HT1080 (cell line): ENCODE measurements at regions not wholly inside any gene's neighbourhood (a gene's known extent, or its start where the extent isn't known, plus 50 kb on each side); places are given as distances from the start of the nearest gene placed in this dataset.

Experiments
- DNase-seq: peaks from one replicate; pipeline ENCODE4 v3.0.0-alpha.2; 2015; ENCODE audit warnings: low read depth

GRCh38 chr3:96169111-96169766 is 645.2 kb upstream of the EPHA6 start:
- DNase-seq = no peak

- DNase-seq = no peak
Observed at GRCh38 chr3:96172917-96173316, 641.5 kb upstream of the EPHA6 start.

DNA sequence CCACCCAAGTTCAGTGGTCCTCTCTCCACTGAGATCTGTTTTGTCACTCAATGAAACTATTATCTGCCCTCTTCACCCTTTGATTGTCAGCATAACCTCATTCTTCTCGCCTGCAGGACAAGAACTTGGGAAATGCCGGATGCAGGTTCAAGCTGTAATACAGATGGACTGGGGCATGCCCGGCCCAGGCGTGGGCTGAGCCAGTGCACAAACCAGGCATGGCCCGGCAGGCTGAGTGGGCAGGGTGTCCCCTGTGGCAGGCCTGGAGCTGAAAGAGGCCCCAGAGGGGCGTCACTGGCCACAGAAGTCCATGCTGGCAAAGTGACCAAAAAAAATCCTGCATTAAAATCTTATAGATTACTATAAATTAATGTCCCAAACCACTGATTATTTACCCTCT is 638.9 kb upstream of the EPHA6 start:
- no peak for DNase-seq

- DNase-seq = peak; percentile 41
Observed at GRCh38 chr3:96182756-96183155, 631.6 kb upstream of the EPHA6 start.

- DNase-seq = no peak
Observed at GRCh38 chr3:96183871-96184270, 630.5 kb upstream of the EPHA6 start.

DNA sequence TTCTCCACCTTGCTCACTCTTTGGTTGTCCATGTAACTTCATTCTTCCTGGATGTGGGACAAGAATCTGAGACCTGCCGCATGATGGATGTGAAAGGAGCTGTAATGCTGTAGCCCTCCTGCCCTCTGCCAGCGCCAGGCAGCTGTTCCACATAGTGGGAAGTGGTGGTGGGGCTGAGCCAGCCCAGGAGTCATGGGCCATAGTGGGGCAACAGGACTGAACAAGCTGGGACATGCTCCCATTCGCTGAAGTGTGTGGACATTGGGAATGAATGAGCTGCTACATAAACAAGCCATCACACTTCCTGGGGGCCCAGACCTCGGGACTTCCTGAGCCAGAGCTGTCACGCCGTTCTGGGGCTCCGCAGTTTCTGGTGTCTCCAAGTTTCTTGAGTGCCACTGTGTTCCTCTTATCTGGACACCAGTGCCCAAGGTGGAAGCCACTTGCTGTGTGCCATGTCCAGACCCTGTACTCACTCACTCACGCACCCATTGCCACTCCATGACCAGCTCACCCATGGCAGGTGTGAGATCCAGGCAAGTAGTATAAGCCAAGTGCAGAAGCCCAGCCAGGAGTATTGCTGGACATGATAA is 624.3 kb upstream of the EPHA6 start:
- DNase-seq = no peak

DNA sequence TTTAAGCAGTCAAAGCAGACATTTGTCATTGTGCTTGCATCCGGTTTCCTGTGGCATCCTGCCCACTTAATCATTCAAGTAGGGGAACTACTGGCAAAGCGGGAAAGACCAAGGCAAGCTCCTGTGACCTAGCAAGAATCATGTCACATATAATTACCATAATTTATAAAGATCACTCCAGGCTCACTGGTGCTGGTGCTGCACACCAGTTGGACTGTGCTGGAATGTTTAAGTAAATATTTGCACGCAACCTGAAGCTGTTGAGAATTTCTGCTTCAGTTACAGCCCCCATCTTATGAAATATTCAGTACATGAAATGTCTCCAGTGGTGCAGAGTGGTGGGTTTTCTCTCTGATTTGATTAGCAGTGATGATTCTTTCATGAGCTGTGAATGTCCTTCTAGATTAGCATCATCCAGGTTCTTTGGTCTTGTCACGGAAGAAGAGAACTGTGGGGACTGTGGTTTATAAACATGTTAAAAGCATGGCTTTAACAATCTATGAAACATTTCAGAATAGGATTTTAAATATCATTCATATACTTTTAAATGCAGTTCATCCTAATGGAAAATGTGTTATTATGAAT is 621.3 kb upstream of the EPHA6 start:
- no peak for DNase-seq

DNA sequence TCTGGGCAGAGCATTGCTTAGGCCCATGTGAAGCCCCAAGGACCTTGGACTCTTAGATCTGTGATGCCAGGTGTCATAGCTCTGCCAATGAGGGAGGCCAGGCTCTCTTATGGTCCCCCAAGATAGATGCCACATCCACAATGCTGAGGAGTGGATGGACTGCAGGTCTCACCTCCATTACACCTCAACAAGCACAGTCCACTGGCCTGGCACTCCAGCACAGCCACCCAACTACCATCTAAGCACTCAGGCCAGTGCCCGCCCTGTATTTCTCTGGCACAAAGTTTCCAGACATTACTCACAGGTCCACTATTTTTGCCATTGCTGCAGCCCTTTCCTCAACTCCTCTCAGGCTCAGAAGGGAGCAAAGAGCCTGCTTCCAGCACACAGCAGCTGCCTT is 613.5 kb upstream of the EPHA6 start:
- DNase-seq = no peak

DNA sequence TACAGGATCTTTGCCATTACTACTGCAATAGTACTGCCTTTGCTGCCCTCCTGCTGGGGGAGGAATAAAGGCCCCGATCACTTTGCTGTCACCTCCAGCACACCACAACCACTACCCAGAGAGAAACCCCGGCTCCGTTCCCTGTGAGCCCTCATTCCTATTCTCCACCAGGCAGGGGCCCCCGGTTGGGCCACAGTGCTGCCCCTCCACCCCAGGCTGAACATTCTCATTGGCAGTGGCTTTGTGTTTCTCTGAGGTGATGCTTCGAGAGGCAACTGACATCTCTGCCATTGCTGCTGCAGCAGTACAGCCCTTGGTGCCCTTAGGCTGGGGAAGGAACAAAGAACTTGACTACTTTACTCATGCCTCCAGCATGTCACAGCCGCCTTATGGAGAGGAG is 612.9 kb upstream of the EPHA6 start:
- no peak for DNase-seq

GRCh38 chr3:96202181-96202580 is 612.2 kb upstream of the EPHA6 start:
- no peak for DNase-seq

DNA sequence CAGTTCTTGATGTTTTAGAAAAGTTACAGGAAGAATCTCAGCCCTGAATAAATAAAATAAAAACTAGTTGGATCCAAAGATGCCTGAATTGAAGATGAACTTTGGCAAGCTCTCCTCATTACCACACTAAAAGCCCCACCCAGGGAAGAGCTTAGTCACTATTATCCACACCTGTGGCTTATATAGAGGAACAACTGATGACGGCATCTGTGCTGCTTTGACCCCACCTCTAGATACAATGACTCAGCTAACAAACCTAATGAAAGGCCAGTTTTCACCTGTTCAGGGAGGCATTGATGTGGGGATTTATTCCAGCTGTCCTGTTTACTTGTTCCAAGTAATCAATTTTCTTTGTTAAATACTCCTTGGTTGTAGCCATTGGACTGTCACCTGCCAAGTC is 604.7 kb upstream of the EPHA6 start:
- peak; percentile 42 for DNase-seq

DNA sequence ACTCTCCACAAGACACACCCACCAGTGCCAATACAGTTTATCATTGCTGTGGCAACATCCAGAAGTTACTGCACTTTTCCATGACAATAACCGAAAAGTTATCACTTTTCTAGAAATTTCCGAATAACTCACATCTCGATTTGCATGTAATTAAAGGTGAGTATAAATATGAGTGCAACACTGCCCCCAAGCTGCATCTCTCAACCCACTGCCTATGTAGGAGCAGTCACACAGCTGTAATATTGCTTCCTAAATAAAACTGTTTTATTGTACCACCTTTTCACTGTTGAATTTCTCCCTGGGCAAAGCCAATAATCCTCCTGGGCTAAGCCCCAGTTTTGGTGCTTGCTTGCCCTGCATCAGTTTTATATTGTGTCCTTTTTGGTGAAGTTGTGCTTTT is 601.0 kb upstream of the EPHA6 start:
- peak; percentile 23 for DNase-seq

- no peak for DNase-seq
Observed at GRCh38 chr3:96214941-96215340, 599.5 kb upstream of the EPHA6 start.

- DNase-seq = no peak
Observed at GRCh38 chr3:96225494-96225893, 588.9 kb upstream of the EPHA6 start.

DNA sequence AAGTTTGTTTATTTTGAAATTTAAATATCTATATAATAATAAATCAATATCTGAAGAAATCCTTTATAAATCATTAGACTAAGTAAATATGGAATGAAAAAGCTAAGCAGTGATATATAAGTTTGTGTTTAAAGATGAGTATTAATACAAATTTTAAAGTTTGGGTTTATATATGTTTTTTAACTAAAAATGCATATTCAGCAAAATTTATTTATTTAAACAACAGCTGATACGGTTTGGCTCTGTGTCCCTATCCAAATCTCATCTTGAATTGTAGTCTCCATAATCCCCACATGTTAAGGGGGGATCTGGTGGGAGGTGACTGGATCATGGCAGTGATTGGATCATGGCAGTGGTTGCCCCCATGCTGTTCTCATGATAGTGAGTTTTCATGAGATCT is 580.7 kb upstream of the EPHA6 start:
- DNase-seq = no peak

DNA sequence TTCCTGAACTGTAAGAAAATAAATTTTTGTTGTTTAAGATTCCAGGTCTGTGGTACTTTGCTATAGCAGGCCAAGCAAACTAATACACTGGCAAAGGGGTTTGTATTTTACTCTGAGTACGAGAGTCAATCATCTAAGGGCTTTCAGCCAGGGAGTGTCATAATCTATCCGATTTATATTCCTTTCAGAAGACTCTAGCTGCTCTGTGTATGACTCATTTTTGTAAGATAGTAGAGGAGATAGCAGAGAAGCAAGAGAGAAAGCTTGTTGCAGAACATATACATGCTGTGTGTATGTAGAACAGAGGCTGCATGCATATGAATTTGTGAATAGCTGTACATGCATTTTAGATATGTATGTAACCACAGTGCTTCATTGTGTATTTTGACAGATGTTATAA is 577.9 kb upstream of the EPHA6 start:
- peak; percentile 32 for DNase-seq

- no peak for DNase-seq
Observed at GRCh38 chr3:96259299-96259698, 555.1 kb upstream of the EPHA6 start.

- DNase-seq = no peak
Observed at GRCh38 chr3:96264701-96265100, 549.7 kb upstream of the EPHA6 start.

- peak; percentile 60 for DNase-seq
Observed at GRCh38 chr3:96266395-96267190, 547.8 kb upstream of the EPHA6 start.

- no peak for DNase-seq
Observed at GRCh38 chr3:96267577-96267976, 546.8 kb upstream of the EPHA6 start.

DNA sequence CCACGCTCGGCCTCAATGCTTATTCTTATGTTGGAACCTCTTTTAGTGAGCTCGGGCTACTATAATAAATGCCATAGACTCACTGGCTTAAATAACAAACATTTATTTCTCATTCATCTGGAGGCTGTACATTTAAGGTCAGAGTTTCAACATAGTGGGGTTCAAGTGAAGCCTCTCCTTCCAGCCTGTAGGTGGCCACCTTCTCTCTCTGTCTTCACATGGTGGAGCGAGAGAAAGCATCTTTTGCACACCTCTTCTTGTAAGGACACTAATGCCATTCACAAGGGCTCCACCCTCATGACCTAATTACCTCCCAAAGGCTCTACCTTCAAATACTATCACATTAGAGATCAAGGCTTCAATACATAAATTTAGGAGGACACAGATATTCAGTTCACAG is 520.3 kb upstream of the EPHA6 start:
- DNase-seq = no peak

- no peak for DNase-seq
Observed at GRCh38 chr3:96300743-96301142, 513.7 kb upstream of the EPHA6 start.
